ENCODE measurements at regions not wholly inside any gene's neighbourhood (a gene's known extent, or its start where the extent isn't known, plus 50 kb on each side); places are given as distances from the start of the nearest gene placed in this dataset.
A peak's percentile ranks its signal among the peaks of the same experiment; 100 is the strongest.

GRCh38 chr1:96872757-96873156 is 151.2 kb downstream of the PTBP2 start:
- Histone ChIP-seq H2AK5ac (ENCODE audit: insufficient read length, low read length) (no peak overlapping the region), H3K4ac (ENCODE audit: low read depth, low read length) (no peak overlapping the region), H3K18ac (ENCODE audit: insufficient read length, low read depth, low read length) (no peak overlapping the region), H3K27me3 (ENCODE audit: insufficient read depth, low read length) (no peaks in the 10 kb centered on the region), H2BK120ac (ENCODE audit: low read depth, low read length, poor library complexity, severe bottlenecking) (no peak overlapping the region), H3K23me2 (ENCODE audit: insufficient read length, low read depth, low read length, poor library complexity, severe bottlenecking) (no peaks in the 10 kb centered on the region), H3K79me2 (ENCODE audit: insufficient read depth, low read length) (no peaks in the 10 kb centered on the region), H4K5ac (ENCODE audit: insufficient read length, low read depth, low read length) (no peak overlapping the region), H3K4me2 (ENCODE audit: insufficient read depth, insufficient read length, low read length) (no peak overlapping the region), H3K23ac (ENCODE audit: insufficient read length, low read depth, low read length) (no peak overlapping the region), H4K20me1 (ENCODE audit: control insufficient read depth, insufficient read depth, insufficient read length) (no peaks in the 10 kb centered on the region), H3T11ph (ENCODE audit: low read length) (no peak overlapping the region), H4K91ac (ENCODE audit: insufficient read length, low read depth, low read length) (no peak overlapping the region), H4K8ac (replicated peaks; ENCODE audit: insufficient read length, low read depth, low read length) (no peak overlapping the region), H2BK15ac (ENCODE audit: low read depth, low read length) (no peak overlapping the region), H2BK5ac (ENCODE audit: insufficient read length, low read length) (no peak overlapping the region), H3K9ac (ENCODE audit: extremely low read depth, insufficient read length, low read length) (no peak overlapping the region), H3K79me1 (ENCODE audit: insufficient read depth, low read depth, low read length, poor library complexity, severe bottlenecking) (no peaks in the 10 kb centered on the region), H2BK20ac (ENCODE audit: low read depth, low read length, poor library complexity, severe bottlenecking) (no peak overlapping the region), H3K14ac (ENCODE audit: insufficient read depth, low read length) (no peak overlapping the region), H3K4me1 (ENCODE audit: insufficient read depth, low read length) (no peaks in the 10 kb centered on the region), H3K27ac (ENCODE audit: insufficient read length, low read depth, low read length) (no peak overlapping the region), H3K56ac (ENCODE audit: insufficient read length, low read depth, low read length) (no peak overlapping the region), H2BK12ac (ENCODE audit: insufficient read length, low read depth, low read length) (no peak overlapping the region), H3K9me3 (ENCODE audit: control insufficient read depth, low read depth, low read length) (no peaks in the 10 kb centered on the region), H2AFZ (ENCODE audit: low read length) (no peak overlapping the region)
- Mint-ChIP-seq H3K9me3 (peaks cover 4% of the 10 kb centered on the region in 2 experiments; a peak in 2 of 5 replicates), H3K4me3 (no peak overlapping the region), H3K36me3 (ENCODE audit: insufficient read depth in 1 of 3, low read depth in 3 of 3) (no peaks in the 10 kb centered on the region; a peak in 2 of 7 replicates), H3K27ac (no peak overlapping the region), H3K4me1 (no peaks in the 10 kb centered on the region), H3K27me3 (ENCODE audit: low read depth) (no peaks in the 10 kb centered on the region)
- TF ChIP-seq CTCF (conservative IDR thresholded peaks at IDR 0.05), result peak; percentile 63
- peak; percentile 28 for DNase-seq
- WGBS (ENCODE audit: extremely low coverage, insufficient read length, low lambda C conversion rate), result no CpG with 5 or more reads among the region's 2 CpGs

All from H9 (cell line).